ENCODE measurements at regions not wholly inside any gene's neighbourhood (a gene's known extent, or its start where the extent isn't known, plus 50 kb on each side); places are given as distances from the start of the nearest gene placed in this dataset.

- ATAC-seq (no peak), DNase-seq (no peak)
- 38 to 48% (median 47%) methylated on average over 3 of the region's 3 CpGs for WGBS, 3 donors
- TF ChIP-seq CTCF (IDR thresholded peaks at IDR 0.05) = no peak
- Histone ChIP-seq H3K27ac (no peak overlapping the region), H3K4me3 (no peak overlapping the region), H3K9me3 (no peaks in the 10 kb centered on the region), H3K36me3 (ENCODE audit: insufficient read depth in 1 of 2, low read depth in 1 of 2) (no peaks in the 10 kb centered on the region), H3K27me3 (ENCODE audit: insufficient read depth in 3 of 3, low read length in 2 of 3) (no peaks in the 10 kb centered on the region), H3K4me1 (no peaks in the 10 kb centered on the region)
- intact Hi-C loops (cut with DNase I) = no loop called here
Observed at GRCh38 chr21:24456358-24456757, 1150.9 kb downstream of the MRPL39 start.

GRCh38 chr21:24450119-24450518 is 1157.2 kb downstream of the MRPL39 start:
- intact Hi-C loops (cut with DNase I) = no loop called here
- 85 to 93% (median 85%) methylated on average over 3 of the region's 3 CpGs for WGBS, 3 donors

GRCh38 chr21:24445517-24445916 is 1161.8 kb downstream of the MRPL39 start:
- H3K9me3 ChIP-seq = no peaks in the 10 kb centered on the region
- no peak for ATAC-seq
- WGBS, 3 donors = 83 to 94% (median 86%) methylated on average over 1 of the region's 1 CpG
- no peaks in the 10 kb centered on the region for H3K36me3 ChIP-seq (ENCODE audit: insufficient read depth in 1 of 2, low read depth in 1 of 2)
- TF ChIP-seq CTCF (IDR thresholded peaks at IDR 0.05) = no peak
- H3K4me1 ChIP-seq = no peaks in the 10 kb centered on the region
- intact Hi-C loops (cut with DNase I) = no loop called here
- H3K27me3 ChIP-seq (ENCODE audit: insufficient read depth in 3 of 3, low read length in 2 of 3) = no peaks in the 10 kb centered on the region
- no peak overlapping the region for H3K27ac ChIP-seq
- no peak overlapping the region for H3K4me3 ChIP-seq
- no peak for DNase-seq

More at GRCh38 chr21:24450119-24450518, 1157.2 kb downstream of the MRPL39 start:
- ATAC-seq (no peak), DNase-seq (no peak)
- Histone ChIP-seq H3K4me3 (no peak overlapping the region), H3K9me3 (no peaks in the 10 kb centered on the region), H3K27ac (no peak overlapping the region), H3K36me3 (ENCODE audit: insufficient read depth in 1 of 2, low read depth in 1 of 2) (no peaks in the 10 kb centered on the region), H3K4me1 (no peaks in the 10 kb centered on the region), H3K27me3 (ENCODE audit: insufficient read depth in 3 of 3, low read length in 2 of 3) (no peaks in the 10 kb centered on the region)
- TF ChIP-seq CTCF (IDR thresholded peaks at IDR 0.05) = no peak

- no peaks in the 10 kb centered on the region for H3K9me3 ChIP-seq
- ATAC-seq = no peak
- no peak for TF ChIP-seq CTCF (IDR thresholded peaks at IDR 0.05)
- no peaks in the 10 kb centered on the region for H3K27me3 ChIP-seq (ENCODE audit: insufficient read depth in 3 of 3, low read length in 2 of 3)
- DNase-seq = no peak
- no peaks in the 10 kb centered on the region for H3K4me1 ChIP-seq
- H3K27ac ChIP-seq = no peak overlapping the region
- no peak overlapping the region for H3K4me3 ChIP-seq
- no peaks in the 10 kb centered on the region for H3K36me3 ChIP-seq (ENCODE audit: insufficient read depth in 1 of 2, low read depth in 1 of 2)
- intact Hi-C loops (cut with DNase I) = no loop called here
Observed at GRCh38 chr21:24444736-24445135, 1162.5 kb downstream of the MRPL39 start.

- 16 to 30% (median 25%) methylated on average over 1 of the region's 1 CpG for WGBS, 3 donors
- intact Hi-C loops (cut with DNase I) = no loop called here
- H3K27ac ChIP-seq = no peak overlapping the region
Observed at GRCh38 chr21:24436236-24436635, 1171.0 kb downstream of the MRPL39 start.

More at GRCh38 chr21:24436236-24436635, 1171.0 kb downstream of the MRPL39 start:
- Histone ChIP-seq H3K9me3 (no peaks in the 10 kb centered on the region), H3K4me1 (no peaks in the 10 kb centered on the region), H3K27me3 (ENCODE audit: insufficient read depth in 3 of 3, low read length in 2 of 3) (no peaks in the 10 kb centered on the region), H3K36me3 (ENCODE audit: insufficient read depth in 1 of 2, low read depth in 1 of 2) (no peaks in the 10 kb centered on the region), H3K4me3 (no peak overlapping the region)
- no peak for TF ChIP-seq CTCF (IDR thresholded peaks at IDR 0.05)
- DNase-seq (no peak), ATAC-seq (no peak)

Measured in psoas muscle (tissue), 7 donors.